ENCODE measurements at regions not wholly inside any gene's neighbourhood (a gene's known extent, or its start where the extent isn't known, plus 50 kb on each side); places are given as distances from the start of the nearest gene placed in this dataset.

DNA sequence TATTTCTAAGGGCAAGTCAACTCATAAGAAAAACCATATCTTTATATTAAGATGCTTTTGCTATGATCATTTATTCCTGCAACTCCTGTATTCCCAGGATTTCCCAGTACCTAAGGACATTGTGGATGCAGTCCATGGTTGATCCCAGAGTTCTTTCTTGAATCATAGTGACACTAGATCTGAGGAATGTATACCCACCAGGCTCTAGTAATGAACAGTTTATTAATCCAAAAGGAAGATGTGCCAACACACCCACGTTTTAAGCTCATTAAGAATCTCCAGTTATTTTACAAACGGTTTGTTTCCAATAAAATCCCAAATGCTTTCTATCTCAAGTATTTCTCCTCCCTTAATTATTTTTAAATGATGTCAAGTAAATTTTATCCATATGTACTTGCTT is 210.8 kb upstream of the ZEB2 start:
- TF ChIP-seq, protein P1, sequence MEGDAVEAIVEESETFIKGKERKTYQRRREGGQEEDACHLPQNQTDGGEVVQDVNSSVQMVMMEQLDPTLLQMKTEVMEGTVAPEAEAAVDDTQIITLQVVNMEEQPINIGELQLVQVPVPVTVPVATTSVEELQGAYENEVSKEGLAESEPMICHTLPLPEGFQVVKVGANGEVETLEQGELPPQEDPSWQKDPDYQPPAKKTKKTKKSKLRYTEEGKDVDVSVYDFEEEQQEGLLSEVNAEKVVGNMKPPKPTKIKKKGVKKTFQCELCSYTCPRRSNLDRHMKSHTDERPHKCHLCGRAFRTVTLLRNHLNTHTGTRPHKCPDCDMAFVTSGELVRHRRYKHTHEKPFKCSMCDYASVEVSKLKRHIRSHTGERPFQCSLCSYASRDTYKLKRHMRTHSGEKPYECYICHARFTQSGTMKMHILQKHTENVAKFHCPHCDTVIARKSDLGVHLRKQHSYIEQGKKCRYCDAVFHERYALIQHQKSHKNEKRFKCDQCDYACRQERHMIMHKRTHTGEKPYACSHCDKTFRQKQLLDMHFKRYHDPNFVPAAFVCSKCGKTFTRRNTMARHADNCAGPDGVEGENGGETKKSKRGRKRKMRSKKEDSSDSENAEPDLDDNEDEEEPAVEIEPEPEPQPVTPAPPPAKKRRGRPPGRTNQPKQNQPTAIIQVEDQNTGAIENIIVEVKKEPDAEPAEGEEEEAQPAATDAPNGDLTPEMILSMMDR (IDR thresholded peaks at IDR 0.05): no peak
- no peak for TF ChIP-seq POLR2A (IDR thresholded peaks at IDR 0.05)
